Pons (tissue), 1 donor: ENCODE measurements at regions not wholly inside any gene's neighbourhood (a gene's known extent, or its start where the extent isn't known, plus 50 kb on each side); places are given as distances from the start of the nearest gene placed in this dataset.
"Not testable (repeated sequence)": the region's sequence is repeated elsewhere in the genome, so short reads cannot be mapped to it uniquely, and the experiment has no call there.

Experiments used
- DNase-seq: peaks from one replicate; pipeline ENCODE4 v3.0.0-alpha.2; 2016; ENCODE audit warnings: low spot score

GRCh38 chr1:194407238-194407637, 1220.8 kb upstream of the B3GALT2 start:
- DNase-seq, result not testable (repeated sequence)

DNA sequence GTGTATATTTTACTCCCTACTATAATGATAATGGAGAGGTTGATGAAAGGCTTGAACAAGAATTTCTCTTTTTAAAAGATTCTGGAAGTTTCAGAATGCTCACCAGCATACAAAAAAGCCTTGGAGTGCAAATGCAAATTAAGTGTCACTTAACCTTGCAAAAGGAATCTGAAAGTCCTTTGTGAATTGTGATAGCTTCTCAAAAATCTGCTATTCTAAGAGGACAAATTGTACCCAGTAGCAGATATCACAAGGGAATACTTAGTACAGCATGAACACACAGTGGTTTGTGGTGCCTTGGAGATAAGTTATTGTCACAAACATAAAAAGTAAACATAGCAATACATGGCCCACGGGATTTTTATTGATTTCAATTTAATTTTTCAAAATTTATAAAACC, 1208.3 kb upstream of the B3GALT2 start:
- peak; percentile 67 for DNase-seq

- no peak for DNase-seq
Measured at GRCh38 chr1:194387531-194387930, 1201.1 kb upstream of the B3GALT2 start.

DNA sequence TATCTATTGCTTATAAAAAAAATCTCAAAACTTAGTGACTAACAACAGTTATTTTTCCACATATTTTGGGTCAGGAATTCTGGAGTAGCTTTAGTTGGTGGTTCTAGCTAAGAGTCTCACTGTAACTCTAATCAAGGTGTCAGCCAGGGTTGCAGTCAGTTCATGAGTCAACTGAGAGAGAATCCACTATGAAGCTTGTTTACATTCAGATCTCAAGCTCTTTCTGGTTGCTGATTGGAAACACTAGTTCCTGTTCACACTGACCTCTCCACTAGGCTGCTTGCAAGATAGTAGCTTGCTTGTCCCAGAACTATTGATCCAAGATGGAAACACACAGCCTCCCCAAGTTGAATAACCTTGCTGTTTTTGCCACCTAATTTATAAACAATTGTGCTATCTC, 1192.1 kb upstream of the B3GALT2 start:
- DNase-seq, result no peak

DNA sequence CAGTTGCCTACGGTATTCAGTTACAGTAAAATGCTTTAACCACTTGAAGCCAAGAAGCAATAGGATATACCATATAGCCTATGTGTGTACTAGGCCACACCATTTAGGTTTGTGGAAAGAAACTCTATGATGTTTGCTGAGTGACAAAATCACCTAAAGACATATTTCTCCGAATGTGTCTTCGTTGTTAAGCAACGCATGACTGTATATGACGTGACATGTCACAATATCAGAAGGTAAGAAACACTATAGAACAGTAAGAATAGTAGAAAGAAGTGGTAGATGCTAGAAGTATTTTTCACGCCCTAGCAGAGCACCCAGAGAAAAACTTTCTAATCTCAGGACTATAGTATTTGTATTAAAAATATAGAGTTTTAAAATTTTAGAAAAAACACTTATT, 1188.2 kb upstream of the B3GALT2 start:
- no peak for DNase-seq

DNA sequence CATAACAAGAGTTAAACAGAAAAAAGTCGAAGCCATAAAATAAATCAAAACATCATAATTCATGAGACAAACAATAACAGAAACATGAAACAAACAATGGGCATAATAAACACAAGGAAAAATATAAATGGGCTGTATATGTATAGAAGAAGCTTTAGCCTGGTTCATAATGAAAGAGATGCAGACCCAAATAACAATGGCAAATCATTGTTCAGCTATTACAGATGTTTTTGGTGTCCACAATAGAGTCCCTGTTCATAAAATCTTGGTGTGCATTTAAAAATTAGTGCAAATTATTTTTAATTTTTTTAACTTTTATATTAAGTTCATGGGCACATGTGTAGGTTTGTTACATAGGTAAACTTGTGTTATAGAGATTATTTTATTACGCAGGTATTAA, 1185.9 kb upstream of the B3GALT2 start:
- DNase-seq, result peak; percentile 68

DNA sequence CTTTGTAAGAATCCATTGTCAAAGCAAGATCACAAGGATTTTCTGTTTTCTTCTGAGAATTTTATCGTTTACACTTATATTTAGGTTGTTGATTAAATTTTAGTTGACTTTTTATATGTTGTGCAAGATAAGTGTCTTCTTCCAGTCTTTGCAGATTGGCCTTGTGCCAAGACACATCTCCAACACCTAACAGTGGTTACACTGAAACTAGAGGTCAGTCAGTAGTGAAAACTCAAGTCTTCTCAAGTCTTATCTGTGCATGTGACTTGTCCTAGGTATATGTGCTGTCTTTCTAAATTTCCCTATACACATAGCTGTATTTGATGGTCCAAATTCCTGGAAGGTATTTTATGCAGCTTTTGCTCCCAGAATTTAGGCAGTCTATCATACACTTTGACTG, 1183.2 kb upstream of the B3GALT2 start:
- no peak for DNase-seq

- no peak for DNase-seq
Measured at GRCh38 chr1:194369060-194369459, 1182.6 kb upstream of the B3GALT2 start.

GRCh38 chr1:194367121-194367520, 1180.7 kb upstream of the B3GALT2 start:
- DNase-seq, result no peak

GRCh38 chr1:194366705-194367104, 1180.3 kb upstream of the B3GALT2 start:
- no peak for DNase-seq

DNA sequence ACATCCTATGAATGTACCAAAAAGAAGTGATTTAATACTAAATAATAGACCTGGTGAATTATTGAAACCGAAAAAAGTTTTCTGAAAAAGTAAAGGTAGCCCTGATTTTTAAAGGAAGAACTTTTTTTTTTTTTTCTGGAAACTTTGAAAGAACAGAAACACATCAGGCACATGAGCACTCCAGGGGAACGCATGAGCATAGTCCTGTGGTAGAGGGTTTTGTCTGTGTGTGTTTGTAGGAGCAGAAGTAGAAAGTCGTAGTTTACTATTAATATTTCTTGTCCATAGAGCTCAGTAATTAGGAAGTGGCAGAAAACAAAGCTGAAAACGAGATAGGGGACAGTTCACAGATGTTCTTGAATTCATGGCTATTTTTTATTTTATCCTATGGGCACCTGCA, 1175.9 kb upstream of the B3GALT2 start:
- DNase-seq, result no peak

GRCh38 chr1:194361374-194362131, 1175.1 kb upstream of the B3GALT2 start:
- no peak for DNase-seq

DNA sequence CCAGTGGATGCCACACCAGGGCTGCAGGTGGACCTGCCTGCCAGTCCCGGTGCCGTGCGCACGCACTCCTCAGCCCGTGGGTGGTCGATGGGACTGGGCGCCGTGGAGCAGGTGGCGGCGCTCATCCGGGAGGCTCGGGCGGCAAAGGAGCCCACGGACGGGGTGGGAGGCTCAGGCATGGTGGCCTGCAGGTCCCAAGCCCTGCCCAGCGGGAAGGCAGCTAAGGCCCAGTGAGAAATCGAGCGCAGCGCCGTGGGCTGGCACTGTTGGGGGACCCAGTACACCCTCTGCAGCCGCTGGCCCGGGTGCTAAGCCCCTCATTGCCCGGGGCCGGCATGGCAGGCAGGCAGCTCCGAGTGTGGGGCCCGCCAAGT, 1171.8 kb upstream of the B3GALT2 start:
- no peak for DNase-seq

DNA sequence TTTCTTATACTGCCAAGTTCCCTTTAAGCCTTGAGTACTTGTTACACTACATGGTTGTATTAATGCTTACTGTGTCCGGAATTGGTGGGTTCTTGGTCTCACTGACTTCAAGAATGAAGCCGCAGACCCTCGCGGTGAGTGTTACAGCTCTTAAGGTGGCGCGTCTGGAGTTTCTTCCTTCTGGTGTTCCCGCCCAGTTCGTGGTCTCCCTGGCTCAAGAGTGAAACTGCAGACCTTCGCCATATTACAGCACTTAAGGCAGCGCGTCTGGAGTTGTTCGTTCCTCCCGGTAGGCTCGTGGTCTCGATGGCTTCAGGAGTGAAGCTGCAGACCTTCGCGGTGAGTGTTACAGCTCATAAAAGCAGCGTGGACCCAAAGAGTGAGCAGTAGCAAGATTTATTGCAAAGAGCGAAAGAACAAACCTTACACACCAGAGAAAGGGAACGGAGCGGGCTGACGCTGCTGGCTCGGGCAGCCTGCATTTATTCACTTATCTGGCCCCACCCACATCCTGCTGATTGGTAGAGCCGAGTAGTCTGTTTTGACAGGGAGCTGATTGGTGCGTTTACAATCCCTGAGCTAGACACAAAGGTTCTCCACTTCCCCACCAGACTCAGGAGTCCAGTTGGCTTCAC, 1171.3 kb upstream of the B3GALT2 start:
- not testable (repeated sequence) for DNase-seq

DNA sequence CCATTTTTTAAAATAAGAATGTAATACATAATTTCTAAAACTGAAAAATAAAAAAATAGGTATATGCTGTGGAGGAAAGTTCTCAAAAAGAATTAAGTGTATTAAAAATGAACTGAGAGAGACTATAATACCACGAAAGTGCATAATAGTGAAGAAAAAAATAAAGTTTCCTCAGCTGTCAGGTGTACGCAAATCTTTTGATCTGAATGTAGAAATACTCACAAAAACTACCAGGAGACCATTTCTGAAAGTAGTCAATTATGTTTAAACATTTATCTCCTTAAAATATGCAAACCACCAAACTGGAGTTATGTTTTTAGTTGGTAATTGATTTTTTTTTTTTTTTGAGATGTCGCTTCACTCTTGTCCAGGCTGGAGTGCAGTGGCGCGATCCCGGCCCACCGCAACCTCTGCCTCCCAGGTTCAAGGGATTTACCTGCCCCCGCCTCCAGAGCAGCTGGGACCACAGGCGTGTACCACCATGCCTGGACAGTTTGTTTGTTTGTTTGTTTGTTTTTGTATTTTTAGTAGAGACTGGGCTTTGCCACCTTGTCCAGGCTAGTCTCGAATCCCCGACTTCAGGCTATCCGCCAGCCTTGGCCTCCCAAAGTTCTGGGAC, 1169.2 kb upstream of the B3GALT2 start:
- no peak for DNase-seq

DNA sequence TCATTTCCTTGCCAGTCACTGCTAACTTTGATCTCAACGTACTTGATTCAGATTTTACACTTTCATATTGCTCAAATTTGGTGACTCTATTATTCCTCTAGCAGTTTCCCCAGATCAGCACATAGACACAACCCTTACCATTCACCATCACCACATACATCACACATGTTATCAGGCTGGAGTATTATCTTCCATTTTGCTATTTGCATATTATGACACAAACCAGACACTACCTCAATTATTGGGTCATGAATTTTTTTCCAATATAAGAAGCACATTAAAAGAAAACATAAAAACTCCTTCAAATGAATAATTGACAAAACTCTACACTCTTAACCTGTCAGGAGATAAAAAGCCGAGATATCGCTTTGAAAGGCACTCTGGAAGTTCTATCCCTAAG, 1166.7 kb upstream of the B3GALT2 start:
- DNase-seq, result no peak

DNA sequence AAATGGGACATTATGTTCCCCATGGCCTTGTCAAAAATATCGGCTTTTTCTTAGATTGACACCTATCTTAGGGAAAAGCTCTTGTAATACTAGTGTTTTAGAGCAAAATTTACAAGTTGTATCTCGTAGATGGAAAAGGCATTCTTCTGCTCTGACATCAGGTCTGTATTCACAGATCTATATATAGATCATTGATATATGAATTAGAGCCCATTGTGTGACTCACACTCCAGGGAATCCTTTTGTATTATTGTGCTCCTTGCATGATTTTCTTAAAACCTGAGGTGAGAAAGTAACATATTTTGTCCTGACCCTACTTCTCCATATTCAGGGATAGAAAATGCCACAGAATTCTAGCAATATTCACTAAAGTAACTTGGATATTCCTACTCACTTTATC, 1160.8 kb upstream of the B3GALT2 start:
- DNase-seq, result no peak

DNA sequence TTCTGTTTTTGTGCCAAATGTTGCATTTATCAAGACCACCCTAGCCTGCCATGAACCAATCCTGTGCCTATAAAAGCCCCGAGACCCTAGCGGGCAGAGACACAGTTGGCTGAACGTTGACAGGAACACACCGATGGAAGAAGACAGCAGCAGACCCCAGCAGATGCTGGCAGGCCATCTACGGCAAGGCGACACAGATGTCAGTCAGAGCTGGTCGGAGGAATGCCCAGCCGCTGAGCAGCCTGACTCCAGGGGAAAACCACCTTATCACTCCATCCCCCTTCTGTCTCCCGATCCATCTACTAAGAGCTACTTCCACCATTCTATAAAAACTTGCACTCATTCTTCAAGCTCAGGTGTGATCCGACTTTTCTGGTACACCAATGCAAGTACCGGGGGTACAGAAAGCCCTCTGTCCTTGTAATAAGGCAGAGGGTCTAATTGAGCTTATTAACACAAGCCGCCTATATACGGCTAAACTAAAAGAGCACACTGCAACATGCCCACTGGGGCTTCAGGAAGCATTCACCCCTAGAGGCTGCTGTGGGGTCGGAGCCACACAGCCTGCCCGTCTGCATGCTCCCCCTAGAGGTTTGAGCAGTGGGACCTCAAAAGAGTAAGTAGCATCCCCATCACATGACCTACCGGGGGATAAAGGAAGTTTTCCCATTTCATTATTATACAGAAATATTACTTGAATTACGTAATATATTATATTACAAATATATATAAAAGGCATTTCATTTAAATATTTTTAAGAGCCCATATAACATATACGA, 1156.3 kb upstream of the B3GALT2 start:
- DNase-seq, result no peak

DNA sequence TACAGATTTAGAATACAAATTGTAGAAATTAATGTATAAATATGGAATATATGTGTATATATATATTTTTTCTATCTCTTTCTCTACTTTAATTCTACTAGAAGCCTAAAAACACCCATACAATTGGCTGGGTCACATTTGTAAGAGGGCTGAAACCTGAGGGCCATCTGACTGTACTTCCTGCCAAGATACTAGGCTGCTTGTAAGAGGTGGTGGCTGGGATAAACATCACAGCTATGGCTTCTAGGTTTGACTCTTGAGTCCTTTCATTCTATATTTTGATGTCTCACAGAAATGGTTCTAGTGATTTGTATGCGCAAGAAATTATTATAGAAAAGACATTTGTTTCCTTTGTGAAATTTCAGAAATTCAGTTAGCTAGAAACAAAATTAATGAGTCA, 1155.2 kb upstream of the B3GALT2 start:
- no peak for DNase-seq

- DNase-seq, result no peak
Measured at GRCh38 chr1:194339471-194339870, 1153.1 kb upstream of the B3GALT2 start.

- no peak for DNase-seq
Measured at GRCh38 chr1:194338241-194338948, 1152.0 kb upstream of the B3GALT2 start.

GRCh38 chr1:194333240-194333639, 1146.8 kb upstream of the B3GALT2 start:
- DNase-seq, result no peak
